ENCODE measurements at regions not wholly inside any gene's neighbourhood (a gene's known extent, or its start where the extent isn't known, plus 50 kb on each side); places are given as distances from the start of the nearest gene placed in this dataset.

- H3K4me3 Mint-ChIP-seq: no peak overlapping the region
- ChIA-PET POLR2A (no interaction called here), CTCF (no interaction called here)
- DNase-seq (no peak), ATAC-seq (no peak)
- intact Hi-C loops (cut with micrococcal nuclease): no loop called here
- no peaks in the 10 kb centered on the region for H3K9me3 Mint-ChIP-seq
- H3K36me3 Mint-ChIP-seq (ENCODE audit: low read depth): no peaks in the 10 kb centered on the region
- TF ChIP-seq CTCF (IDR thresholded peaks at IDR 0.05): no peak
- H3K4me1 Mint-ChIP-seq (ENCODE audit: low read depth): no peaks in the 10 kb centered on the region
- H3K27ac Mint-ChIP-seq: no peak overlapping the region
- H3K27me3 Mint-ChIP-seq: peaks cover 13% of the 10 kb centered on the region
Observed at GRCh38 chr1:88029142-88029541, 654.9 kb upstream of the PKN2 start.

- H3K9me3 Mint-ChIP-seq: no peaks in the 10 kb centered on the region
- H3K27me3 Mint-ChIP-seq: peaks cover 15% of the 10 kb centered on the region
- ATAC-seq (no peak), DNase-seq (no peak)
- H3K4me3 Mint-ChIP-seq: no peak overlapping the region
- CTCF ChIA-PET: no interaction called here
- TF ChIP-seq CTCF (IDR thresholded peaks at IDR 0.05): no peak
- H3K27ac Mint-ChIP-seq: no peak overlapping the region
- no peaks in the 10 kb centered on the region for H3K4me1 Mint-ChIP-seq (ENCODE audit: low read depth)
- intact Hi-C loops (cut with micrococcal nuclease): no loop called here
- no peaks in the 10 kb centered on the region for H3K36me3 Mint-ChIP-seq (ENCODE audit: low read depth)
- POLR2A ChIA-PET: no interaction called here
Observed at GRCh38 chr1:88029899-88030298, 654.2 kb upstream of the PKN2 start.

- DNase-seq (no peak), ATAC-seq (no peak)
- H3K27ac Mint-ChIP-seq: no peak overlapping the region
- ChIA-PET POLR2A (no interaction called here), CTCF (no interaction called here)
- no peak overlapping the region for H3K4me3 Mint-ChIP-seq
- H3K36me3 Mint-ChIP-seq (ENCODE audit: low read depth): no peaks in the 10 kb centered on the region
- TF ChIP-seq CTCF (IDR thresholded peaks at IDR 0.05): no peak
- H3K4me1 Mint-ChIP-seq (ENCODE audit: low read depth): no peaks in the 10 kb centered on the region
- H3K27me3 Mint-ChIP-seq: peaks cover 2% of the 10 kb centered on the region
- intact Hi-C loops (cut with micrococcal nuclease): no loop called here
- peaks cover 11% of the 10 kb centered on the region for H3K9me3 Mint-ChIP-seq
Observed at GRCh38 chr1:88035578-88035977, 648.5 kb upstream of the PKN2 start.

GRCh38 chr1:88036345-88037014 lies 647.6 kb upstream of the PKN2 start:
- POLR2A ChIA-PET: no interaction called here

GRCh38 chr1:88039240-88039639 lies 644.8 kb upstream of the PKN2 start:
- Mint-ChIP-seq H3K27me3 (peaks cover 2% of the 10 kb centered on the region), H3K36me3 (ENCODE audit: low read depth) (no peaks in the 10 kb centered on the region), H3K9me3 (peaks cover 11% of the 10 kb centered on the region), H3K4me1 (ENCODE audit: low read depth) (no peaks in the 10 kb centered on the region), H3K4me3 (no peak overlapping the region), H3K27ac (no peak overlapping the region)
- POLR2A ChIA-PET: no interaction called here
- CTCF ChIA-PET: no interaction called here
- TF ChIP-seq CTCF (IDR thresholded peaks at IDR 0.05): no peak
- DNase-seq (no peak), ATAC-seq (no peak)
- intact Hi-C loops (cut with micrococcal nuclease): no loop called here

More at GRCh38 chr1:88036345-88037014, 647.6 kb upstream of the PKN2 start:
- peaks cover 2% of the 10 kb centered on the region for H3K27me3 Mint-ChIP-seq
- no peaks in the 10 kb centered on the region for H3K4me1 Mint-ChIP-seq (ENCODE audit: low read depth)
- peaks cover 11% of the 10 kb centered on the region for H3K9me3 Mint-ChIP-seq
- intact Hi-C loops (cut with micrococcal nuclease): no loop called here
- no peak for ATAC-seq
- H3K27ac Mint-ChIP-seq: no peak overlapping the region
- DNase-seq: no peak
- no peak overlapping the region for H3K4me3 Mint-ChIP-seq
- CTCF ChIA-PET: no interaction called here
- no peaks in the 10 kb centered on the region for H3K36me3 Mint-ChIP-seq (ENCODE audit: low read depth)
- TF ChIP-seq CTCF (IDR thresholded peaks at IDR 0.05): no peak

Measured in activated CD8-positive, alpha-beta T cell treated with anti-CD3 and anti-CD28 coated beads for 36 hours (primary cell).